ENCODE measurements at regions not wholly inside any gene's neighbourhood (a gene's known extent, or its start where the extent isn't known, plus 50 kb on each side); places are given as distances from the start of the nearest gene placed in this dataset.

GRCh38 chr3:127449486-127450212 is 140.9 kb downstream of the TPRA1 start:
- no peak for DNase-seq
- H3K9me3 Mint-ChIP-seq: peaks cover 0 to 4% (median 0%) of the 10 kb centered on the region in 7 donors
- H3K4me3 Mint-ChIP-seq: no peak overlapping the region
- peaks cover 0 to 4% of the 10 kb centered on the region in 2 donors for H3K36me3 Mint-ChIP-seq
- H3K27ac Mint-ChIP-seq: no peak overlapping the region
- no peak for ATAC-seq (ENCODE audit: low read depth in 2 of 2)
- no peaks in the 10 kb centered on the region for H3K4me1 Mint-ChIP-seq
- H3K27me3 Mint-ChIP-seq: peaks cover 35 to 69% (median 36%) of the 10 kb centered on the region in 3 donors

- H3K27me3 Mint-ChIP-seq: peaks cover 29 to 61% (median 30%) of the 10 kb centered on the region in 3 donors
- H3K36me3 Mint-ChIP-seq: peaks cover 0 to 4% of the 10 kb centered on the region in 2 donors
- ATAC-seq (ENCODE audit: low read depth in 2 of 2): no peak
- no peak overlapping the region for H3K4me3 Mint-ChIP-seq
- no peaks in the 10 kb centered on the region for H3K4me1 Mint-ChIP-seq
- H3K9me3 Mint-ChIP-seq: peaks cover 0 to 4% (median 0%) of the 10 kb centered on the region in 7 donors
- H3K27ac Mint-ChIP-seq: no peak overlapping the region
- DNase-seq: no peak
Measured at GRCh38 chr3:127448671-127449070, 141.9 kb downstream of the TPRA1 start.

- Mint-ChIP-seq H3K36me3 (peaks cover 0 to 4% of the 10 kb centered on the region in 2 donors), H3K27me3 (peaks cover 24 to 56% (median 25%) of the 10 kb centered on the region in 3 donors), H3K9me3 (peaks cover 0 to 4% (median 0%) of the 10 kb centered on the region in 7 donors), H3K4me3 (peak overlapping the region in 2 of 8 donors; percentile 24 to 55), H3K4me1 (no peaks in the 10 kb centered on the region), H3K27ac (no peak overlapping the region)
- DNase-seq (no peak), ATAC-seq (ENCODE audit: low read depth in 2 of 2) (no peak)
Measured at GRCh38 chr3:127448161-127448561, 142.4 kb downstream of the TPRA1 start.

- H3K9me3 Mint-ChIP-seq: peaks cover 0 to 4% (median 0%) of the 10 kb centered on the region in 7 donors
- H3K27ac Mint-ChIP-seq: no peak overlapping the region
- no peak overlapping the region for H3K4me3 Mint-ChIP-seq
- no peaks in the 10 kb centered on the region for H3K4me1 Mint-ChIP-seq
- no peak for DNase-seq
- peaks cover 0 to 4% of the 10 kb centered on the region in 2 donors for H3K36me3 Mint-ChIP-seq
- peaks cover 13 to 42% (median 30%) of the 10 kb centered on the region in 3 donors for H3K27me3 Mint-ChIP-seq
- no peak for ATAC-seq (ENCODE audit: low read depth in 2 of 2)
Measured at GRCh38 chr3:127446756-127447155, 143.8 kb downstream of the TPRA1 start.

- peaks cover 0 to 4% of the 10 kb centered on the region in 2 donors for H3K36me3 Mint-ChIP-seq
- H3K9me3 Mint-ChIP-seq: peaks cover 0 to 4% (median 0%) of the 10 kb centered on the region in 7 donors
- no peak overlapping the region for H3K4me3 Mint-ChIP-seq
- H3K27ac Mint-ChIP-seq: no peak overlapping the region
- ATAC-seq (ENCODE audit: low read depth in 2 of 2): no peak
- no peak for DNase-seq
- no peaks in the 10 kb centered on the region for H3K4me1 Mint-ChIP-seq
- peaks cover 11 to 37% (median 30%) of the 10 kb centered on the region in 3 donors for H3K27me3 Mint-ChIP-seq
Measured at GRCh38 chr3:127445581-127446343, 144.8 kb downstream of the TPRA1 start.

GRCh38 chr3:127444761-127445160 is 145.8 kb downstream of the TPRA1 start:
- no peak for DNase-seq
- peaks cover 11 to 27% (median 20%) of the 10 kb centered on the region in 3 donors for H3K27me3 Mint-ChIP-seq
- no peak overlapping the region for H3K4me3 Mint-ChIP-seq
- peaks cover 0 to 4% of the 10 kb centered on the region in 2 donors for H3K36me3 Mint-ChIP-seq
- peak overlapping the region in 1 of 6 donors; percentile 80 for H3K27ac Mint-ChIP-seq
- ATAC-seq (ENCODE audit: low read depth in 2 of 2): no peak
- peaks cover 0 to 4% (median 0%) of the 10 kb centered on the region in 7 donors for H3K9me3 Mint-ChIP-seq
- no peaks in the 10 kb centered on the region for H3K4me1 Mint-ChIP-seq

GRCh38 chr3:127443581-127444375 is 146.8 kb downstream of the TPRA1 start:
- Mint-ChIP-seq H3K27ac (peak overlapping the region in 3 of 6 donors; percentile 60 to 93 (median 61)), H3K36me3 (peaks cover 0 to 4% of the 10 kb centered on the region in 2 donors), H3K4me3 (peak overlapping the region in 1 of 8 donors; percentile 52), H3K9me3 (peaks cover 0 to 4% (median 0%) of the 10 kb centered on the region in 7 donors), H3K27me3 (peaks cover 10 to 23% (median 16%) of the 10 kb centered on the region in 3 donors), H3K4me1 (no peaks in the 10 kb centered on the region)
- DNase-seq (no peak), ATAC-seq (ENCODE audit: low read depth in 2 of 2) (no peak)

- Mint-ChIP-seq H3K36me3 (peaks cover 0 to 4% of the 10 kb centered on the region in 2 donors), H3K27ac (no peak overlapping the region), H3K4me1 (no peaks in the 10 kb centered on the region), H3K27me3 (peaks cover 8 to 13% (median 13%) of the 10 kb centered on the region in 3 donors), H3K9me3 (no peaks in the 10 kb centered on the region), H3K4me3 (no peak overlapping the region)
- DNase-seq: no peak
- no peak for ATAC-seq (ENCODE audit: low read depth in 2 of 2)
Measured at GRCh38 chr3:127442506-127442905, 148.0 kb downstream of the TPRA1 start.

- Mint-ChIP-seq H3K9me3 (no peaks in the 10 kb centered on the region), H3K27ac (no peak overlapping the region), H3K4me3 (no peak overlapping the region), H3K36me3 (peaks cover 0 to 4% of the 10 kb centered on the region in 2 donors), H3K4me1 (no peaks in the 10 kb centered on the region), H3K27me3 (peaks cover 9 to 14% (median 10%) of the 10 kb centered on the region in 3 donors)
- DNase-seq (no peak), ATAC-seq (ENCODE audit: low read depth in 2 of 2) (no peak)
Measured at GRCh38 chr3:127441764-127442163, 148.8 kb downstream of the TPRA1 start.

- no peaks in the 10 kb centered on the region for H3K9me3 Mint-ChIP-seq
- H3K4me3 Mint-ChIP-seq: no peak overlapping the region
- H3K4me1 Mint-ChIP-seq: no peaks in the 10 kb centered on the region
- DNase-seq (no peak), ATAC-seq (ENCODE audit: low read depth in 2 of 2) (no peak)
- no peaks in the 10 kb centered on the region for H3K36me3 Mint-ChIP-seq
- peaks cover 0 to 13% (median 5%) of the 10 kb centered on the region in 3 donors for H3K27me3 Mint-ChIP-seq
- H3K27ac Mint-ChIP-seq: no peak overlapping the region
Measured at GRCh38 chr3:127440384-127440783, 150.1 kb downstream of the TPRA1 start.

- Mint-ChIP-seq H3K27me3 (peaks cover 0 to 13% (median 5%) of the 10 kb centered on the region in 3 donors), H3K36me3 (no peaks in the 10 kb centered on the region), H3K4me1 (no peaks in the 10 kb centered on the region), H3K4me3 (no peak overlapping the region), H3K9me3 (no peaks in the 10 kb centered on the region), H3K27ac (no peak overlapping the region)
- ATAC-seq (ENCODE audit: low read depth in 2 of 2) (no peak), DNase-seq (no peak)
Measured at GRCh38 chr3:127439621-127440020, 150.9 kb downstream of the TPRA1 start.

- no peak for ATAC-seq (ENCODE audit: low read depth in 2 of 2)
- H3K27me3 Mint-ChIP-seq: peaks cover 0 to 13% (median 5%) of the 10 kb centered on the region in 3 donors
- H3K36me3 Mint-ChIP-seq: no peaks in the 10 kb centered on the region
- DNase-seq: no peak
- no peak overlapping the region for H3K4me3 Mint-ChIP-seq
- H3K9me3 Mint-ChIP-seq: no peaks in the 10 kb centered on the region
- H3K27ac Mint-ChIP-seq: peak overlapping the region in 1 of 6 donors; percentile 19
- H3K4me1 Mint-ChIP-seq: no peaks in the 10 kb centered on the region
Measured at GRCh38 chr3:127438951-127439350, 151.1 kb upstream of the PRR20G start.

GRCh38 chr3:127438371-127438770 is 150.5 kb upstream of the PRR20G start:
- Mint-ChIP-seq H3K27me3 (peaks cover 0 to 13% (median 5%) of the 10 kb centered on the region in 3 donors), H3K4me3 (no peak overlapping the region), H3K27ac (no peak overlapping the region), H3K9me3 (no peaks in the 10 kb centered on the region), H3K4me1 (no peaks in the 10 kb centered on the region), H3K36me3 (no peaks in the 10 kb centered on the region)
- ATAC-seq (ENCODE audit: low read depth in 2 of 2): no peak
- DNase-seq: no peak

Data from naive B cell (primary cell).